GM12875 (cell line): ENCODE measurements at regions not wholly inside any gene's neighbourhood (a gene's known extent, or its start where the extent isn't known, plus 50 kb on each side); places are given as distances from the start of the nearest gene placed in this dataset.

Source experiments
- H3K4me3 ChIP-seq: one replicate; pipeline ENCODE4 v1.5.1; 2011; ENCODE audit warnings: low read depth, low read length, control low read depth
- CTCF ChIP-seq: IDR thresholded peaks from 2 replicates; pipeline ENCODE4 v1.5.1; 2011; ENCODE audit warnings: low read depth, mild to moderate bottlenecking, control low read depth, inconsistent platforms, low read length, moderate library complexity, borderline replicate concordance; ENCODE audit not compliant: insufficient read depth

- no peak for TF ChIP-seq CTCF
- no peak overlapping the region for H3K4me3 ChIP-seq
These were observed 149.9 kb upstream of the IL15 start for GRCh38 chr4:141486375-141486997.

- no peak overlapping the region for H3K4me3 ChIP-seq
- no peak for TF ChIP-seq CTCF
These were observed 138.8 kb upstream of the IL15 start for GRCh38 chr4:141497627-141498026.

GRCh38 chr4:141499261-141499853, 137.0 kb upstream of the IL15 start:
- TF ChIP-seq CTCF: no peak
- no peak overlapping the region for H3K4me3 ChIP-seq

GRCh38 chr4:141501395-141501794, 135.0 kb upstream of the IL15 start:
- H3K4me3 ChIP-seq: no peak overlapping the region
- no peak for TF ChIP-seq CTCF

- no peak overlapping the region for H3K4me3 ChIP-seq
- TF ChIP-seq CTCF: no peak
These were observed 134.5 kb upstream of the IL15 start for GRCh38 chr4:141501931-141502330.

- TF ChIP-seq CTCF: no peak
- no peak overlapping the region for H3K4me3 ChIP-seq
These were observed 133.6 kb upstream of the IL15 start for GRCh38 chr4:141502755-141503154.

- no peak for TF ChIP-seq CTCF
- no peak overlapping the region for H3K4me3 ChIP-seq
These were observed 133.1 kb upstream of the IL15 start for GRCh38 chr4:141503260-141503659.
